ENCODE measurements at regions not wholly inside any gene's neighbourhood (a gene's known extent, or its start where the extent isn't known, plus 50 kb on each side); places are given as distances from the start of the nearest gene placed in this dataset.

GRCh38 chr4:79772510-79772909, 300.5 kb downstream of the ANTXR2 start:
- TF ChIP-seq CTCF (conservative IDR thresholded peaks at IDR 0.05; ENCODE audit: low read depth, low read length) (no peak), POLR2A (IDR thresholded peaks at IDR 0.05; ENCODE audit: low read depth, low read length) (no peak), ELK1 (IDR thresholded peaks at IDR 0.05; ENCODE audit: borderline replicate concordance, low read depth, low read length) (no peak), BHLHE40 (IDR thresholded peaks at IDR 0.05; ENCODE audit: low read depth, low read length) (no peak), MAZ (IDR thresholded peaks at IDR 0.05; ENCODE audit: borderline replicate concordance, low read depth, low read length) (no peak), RAD21 (IDR thresholded peaks at IDR 0.05; ENCODE audit: low read length) (no peak), CHD1 (IDR thresholded peaks at IDR 0.05; ENCODE audit: low read depth, low read length) (no peak), SMC3 (IDR thresholded peaks at IDR 0.05; ENCODE audit: low read depth, low read length) (no peak), USF2 (IDR thresholded peaks at IDR 0.05; ENCODE audit: low read depth, low read length) (no peak)

Data from IMR-90 (cell line).